Inferior parietal cortex (tissue), 1 donor: ENCODE measurements at regions not wholly inside any gene's neighbourhood (a gene's known extent, or its start where the extent isn't known, plus 50 kb on each side); places are given as distances from the start of the nearest gene placed in this dataset.

ENCODE experiments used
- DNase-seq: peaks from one replicate; pipeline ENCODE4 v3.0.0-alpha.2; 2016; ENCODE audit errors: extremely low spot score

DNA sequence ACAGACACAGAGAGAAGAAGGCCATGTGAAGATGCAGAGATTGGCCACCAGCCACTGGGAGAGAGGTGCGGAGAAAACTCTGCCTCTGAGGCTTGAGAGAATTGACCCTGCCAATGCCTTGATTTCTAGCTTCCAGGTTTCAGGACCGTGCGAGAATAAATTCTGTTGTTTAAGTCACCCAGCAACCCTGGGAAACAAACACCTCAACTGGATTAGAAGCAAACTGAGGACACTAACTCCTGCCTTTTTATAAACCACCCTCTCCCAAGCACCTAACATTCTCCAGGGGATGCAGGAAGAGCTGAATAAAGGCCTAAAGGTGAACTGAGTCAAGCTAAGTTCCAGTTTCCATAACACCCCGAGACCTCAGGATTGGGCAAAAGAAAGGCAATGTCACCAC, 136.1 kb downstream of the ANKRD60 start:
- no peak for DNase-seq

DNA sequence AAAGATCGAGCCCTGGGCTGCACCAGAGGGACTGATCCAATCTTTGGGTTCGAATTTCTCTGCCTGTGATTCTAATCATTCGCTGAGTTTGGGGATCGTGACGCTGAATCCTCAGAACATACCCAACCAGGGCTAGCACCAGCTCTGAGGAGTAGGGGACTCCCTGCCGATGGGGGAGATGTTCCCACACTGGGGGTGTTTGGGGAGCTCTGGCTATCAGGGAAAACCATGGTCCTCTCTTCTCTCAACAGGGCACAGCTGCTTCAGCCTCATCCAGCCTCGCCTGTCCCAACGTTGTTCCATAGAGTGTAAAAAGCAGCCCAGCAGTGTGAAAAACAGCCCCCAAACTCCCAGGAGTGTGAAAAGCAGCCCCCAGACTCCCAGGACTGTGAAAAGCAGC, 136.6 kb downstream of the ANKRD60 start:
- no peak for DNase-seq

DNA sequence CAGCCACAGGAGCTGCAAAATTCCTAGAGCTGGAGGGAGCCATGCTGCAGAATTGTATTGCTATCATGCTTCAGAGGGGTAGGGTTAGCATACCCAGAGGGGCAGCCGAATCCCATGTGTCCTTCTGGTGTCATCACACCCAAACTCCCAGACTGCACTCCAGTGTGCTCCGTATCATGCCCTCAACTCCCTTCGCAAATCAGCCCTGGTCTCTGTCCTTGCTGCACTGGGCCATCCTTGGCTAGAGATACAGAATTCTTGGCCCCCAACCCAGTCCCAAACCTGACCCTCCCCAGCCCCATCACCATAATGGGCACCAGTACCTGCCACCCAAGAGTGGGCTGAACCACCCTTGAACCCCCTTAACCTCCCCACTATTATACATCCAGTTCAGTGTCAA, 138.3 kb downstream of the ANKRD60 start:
- DNase-seq, result no peak

DNA sequence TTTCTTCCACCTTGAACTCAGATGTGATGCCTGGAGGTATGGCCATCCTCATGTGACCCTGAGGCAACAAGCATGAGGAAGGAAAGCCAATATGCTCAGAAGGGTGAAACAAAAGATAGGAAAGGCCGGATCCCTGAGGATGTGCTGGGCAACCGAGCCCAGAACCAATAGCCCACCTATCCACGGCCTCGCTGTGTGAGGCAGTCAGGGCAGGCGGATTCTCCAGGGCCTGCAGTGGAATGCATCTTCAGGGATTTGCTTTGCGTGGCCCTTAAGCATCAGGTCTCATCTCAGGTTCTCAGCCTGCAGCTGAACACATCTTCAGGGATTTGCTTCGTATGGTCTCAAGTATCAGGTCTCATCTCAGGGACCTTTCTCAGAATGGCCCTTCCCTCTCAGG, 139.8 kb downstream of the ANKRD60 start:
- DNase-seq, result no peak

DNA sequence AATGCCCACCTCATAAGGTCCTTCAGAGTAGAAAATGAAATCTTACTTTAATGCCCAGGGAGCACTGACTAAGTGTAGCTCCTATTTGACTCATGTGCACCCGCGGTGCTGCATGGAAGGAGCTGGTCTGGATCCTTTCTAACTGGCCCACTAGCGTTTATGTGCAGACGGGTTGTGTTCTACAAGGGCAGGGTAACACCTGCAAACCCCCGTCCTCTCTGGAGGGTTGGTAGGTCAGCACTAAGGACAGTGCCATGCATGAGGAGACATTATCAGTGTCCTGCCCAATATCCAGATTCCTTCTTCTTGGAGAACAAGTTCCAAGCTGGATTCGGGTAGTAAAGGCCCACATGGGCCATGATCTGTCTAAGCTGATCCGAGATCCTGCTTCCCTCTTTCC, 140.3 kb downstream of the ANKRD60 start:
- no peak for DNase-seq

DNA sequence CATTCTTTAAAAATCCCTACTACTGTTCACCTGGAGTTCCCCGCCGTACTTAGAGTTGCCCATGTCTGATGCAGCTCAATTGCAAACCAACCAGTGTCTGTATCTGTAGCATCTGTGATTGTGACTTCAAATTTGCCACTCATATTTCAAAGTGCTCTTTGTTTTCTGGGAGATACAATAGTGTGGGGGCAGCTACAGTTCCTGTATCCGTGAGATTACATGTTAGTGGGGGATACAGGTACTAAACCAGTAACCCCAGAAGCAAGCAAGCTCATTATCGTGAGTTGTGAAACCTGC, 140.9 kb downstream of the ANKRD60 start:
- no peak for DNase-seq

DNA sequence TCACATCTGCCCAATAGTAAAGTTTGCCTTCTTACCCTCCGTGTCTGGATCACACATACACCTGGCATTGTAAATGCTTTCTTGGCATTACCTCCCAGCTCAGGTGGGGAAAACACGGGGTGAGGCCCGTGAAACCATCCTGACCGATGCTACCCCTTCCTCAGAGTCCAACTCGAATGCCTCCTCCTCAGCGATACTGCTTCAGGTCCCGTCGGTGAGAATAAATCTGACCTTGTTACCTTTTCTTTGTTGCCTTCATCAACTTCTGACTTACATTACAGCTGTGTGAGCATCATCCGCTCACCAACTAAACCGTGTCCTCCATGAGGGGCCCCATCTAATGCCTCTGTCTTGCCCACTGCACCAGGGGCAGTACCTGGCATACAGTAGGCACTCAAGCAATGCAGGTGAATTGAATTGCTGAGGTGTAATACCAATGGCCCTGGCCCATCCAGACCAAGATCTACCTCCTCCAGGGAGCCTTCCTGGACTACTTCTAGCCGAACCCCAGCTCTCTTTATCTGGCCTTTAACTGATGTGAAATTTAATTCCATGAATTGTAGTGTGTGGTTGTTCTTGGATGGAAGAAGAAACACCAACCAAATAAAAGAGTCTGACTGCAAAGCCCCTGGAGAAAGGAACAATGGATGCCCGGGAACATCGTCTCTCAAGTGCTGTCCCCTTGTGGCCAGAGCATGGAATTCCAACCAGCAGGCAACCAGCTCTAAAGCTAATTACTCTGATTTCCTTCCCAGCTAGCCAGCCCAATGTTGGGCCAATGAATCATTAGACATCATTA, 141.5 kb downstream of the ANKRD60 start:
- DNase-seq, result peak; percentile 66

DNA sequence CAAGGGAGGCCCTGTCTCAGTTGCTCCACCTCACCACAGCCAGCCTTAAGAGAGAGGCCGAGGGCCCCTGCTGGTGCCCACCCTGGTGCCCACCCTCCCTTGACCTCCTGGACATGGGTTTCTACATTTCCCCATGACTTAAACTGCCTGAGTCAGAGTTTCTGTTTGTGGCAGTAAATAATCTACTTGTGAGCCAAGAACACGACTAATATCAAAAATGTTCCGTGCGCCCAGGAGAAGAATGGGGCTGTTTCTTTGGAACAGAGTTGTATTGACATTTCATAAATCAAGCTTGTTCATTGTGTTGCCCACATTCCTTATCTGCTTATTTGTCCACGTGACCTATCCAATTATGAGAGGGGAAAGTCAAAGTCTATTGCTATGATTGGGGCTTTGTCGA, 143.5 kb downstream of the ANKRD60 start:
- DNase-seq, result no peak

DNA sequence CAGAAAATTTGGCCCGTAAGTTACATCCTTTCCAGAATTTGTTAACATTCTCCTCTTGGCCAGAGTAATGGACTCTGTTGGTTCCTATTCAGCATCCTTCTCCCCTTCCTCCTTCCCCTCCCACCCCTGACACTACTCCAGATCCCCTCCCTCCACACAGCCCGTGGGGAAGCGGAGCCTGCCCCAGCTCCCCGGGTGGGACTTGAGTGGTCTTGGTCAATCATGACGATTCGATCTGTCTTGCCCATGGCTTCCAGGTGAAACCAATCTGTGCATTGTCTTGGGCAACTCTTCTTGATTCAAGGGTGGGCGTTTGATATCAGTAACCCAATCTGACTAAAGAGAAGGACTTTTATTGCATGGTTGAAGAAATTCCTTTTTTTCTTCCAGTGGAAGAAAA, 143.9 kb downstream of the ANKRD60 start:
- no peak for DNase-seq

DNA sequence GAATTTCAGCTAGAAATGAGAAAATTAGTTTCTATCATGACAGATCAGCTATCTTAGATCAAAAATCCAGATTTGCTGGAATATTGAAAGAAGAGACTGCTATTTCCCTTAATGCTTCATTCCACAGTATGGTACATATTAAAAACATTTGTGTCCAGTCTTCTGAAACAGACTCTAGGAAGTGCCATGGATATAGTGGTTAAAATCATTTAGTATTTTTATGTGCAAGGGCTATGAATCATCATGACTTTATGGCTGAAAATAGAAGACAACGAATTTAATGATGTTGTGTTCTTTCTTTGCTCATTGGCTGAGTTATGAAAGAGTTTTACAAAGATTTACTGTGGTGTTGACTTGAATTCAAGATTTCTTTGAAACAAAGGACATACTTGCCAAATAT, 146.6 kb downstream of the ANKRD60 start:
- peak; percentile 4 for DNase-seq

DNA sequence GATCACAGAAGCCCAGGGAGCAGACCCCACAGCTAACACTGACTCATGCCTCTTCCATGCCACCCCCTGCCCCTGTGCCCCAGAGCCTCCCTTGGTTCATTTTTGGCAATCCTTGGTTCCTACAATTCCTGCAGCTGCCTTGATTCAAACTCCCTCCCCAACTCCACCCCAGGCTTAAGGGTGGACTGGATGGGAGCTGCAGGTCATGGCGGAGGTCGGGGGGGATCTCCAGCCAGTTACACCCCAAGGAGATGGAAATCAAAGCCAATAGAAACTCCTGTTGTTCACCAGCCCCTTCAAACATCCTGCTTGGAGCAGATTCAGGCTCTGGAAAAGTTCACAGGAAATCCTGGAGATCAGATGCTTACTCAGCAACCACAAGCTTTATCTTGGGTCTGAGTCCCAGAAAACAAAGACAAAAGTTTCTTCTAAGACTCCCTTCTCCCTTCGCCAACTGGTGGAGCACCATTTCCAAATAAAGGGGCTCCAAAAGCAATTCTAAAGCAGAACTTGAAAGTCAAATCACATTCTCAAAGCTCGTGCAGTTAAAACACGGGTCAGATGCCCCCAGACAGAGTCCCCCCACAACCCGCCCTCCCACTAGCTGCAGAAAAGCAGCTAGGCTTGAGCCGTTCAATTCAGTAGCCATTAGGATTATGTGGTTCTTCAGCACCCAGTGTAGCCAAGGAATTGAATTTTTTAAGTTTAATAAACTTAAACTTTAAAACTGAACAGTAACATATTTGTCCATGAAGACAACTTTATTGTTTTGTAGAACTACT, 149.5 kb downstream of the ANKRD60 start:
- DNase-seq, result no peak

DNA sequence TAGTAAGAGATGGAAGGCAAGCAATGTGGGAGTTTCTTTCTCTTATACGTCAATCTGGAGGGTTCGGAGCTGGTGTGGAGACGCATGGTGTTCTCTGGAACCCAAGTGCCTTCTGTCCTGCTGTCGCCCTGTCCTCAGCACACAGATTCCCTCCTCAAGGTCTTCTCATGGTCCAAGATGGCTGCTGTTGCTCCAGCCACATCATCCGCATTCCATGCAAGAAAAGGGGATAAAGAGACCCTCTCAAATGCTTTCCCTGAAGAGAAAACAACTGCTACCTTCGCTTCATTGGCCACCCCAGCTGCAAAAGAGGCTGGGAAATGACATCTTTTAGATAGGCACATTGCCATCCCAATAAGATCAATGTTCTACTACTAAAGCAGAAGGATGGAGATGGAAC, 151.2 kb downstream of the ANKRD60 start:
- no peak for DNase-seq

DNA sequence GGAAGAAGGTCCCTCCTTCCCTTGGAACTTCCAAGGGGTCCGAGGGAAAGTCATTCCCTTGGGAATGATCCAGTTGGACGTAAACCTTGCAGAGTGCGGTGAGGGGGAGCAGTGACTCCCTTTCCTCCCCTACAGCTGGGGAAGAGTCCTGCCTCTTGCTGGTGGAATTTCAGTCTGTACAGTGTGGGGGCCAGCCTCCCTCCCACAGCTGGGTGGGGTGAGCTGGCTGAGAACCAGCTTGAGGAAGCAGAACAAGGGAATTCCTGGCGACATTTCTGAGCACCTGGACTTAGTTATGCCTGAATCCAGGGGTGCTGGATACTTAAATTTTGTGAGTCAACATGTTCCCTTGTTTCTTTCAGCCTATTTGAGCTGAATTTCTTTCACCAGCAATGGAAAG, 152.0 kb downstream of the ANKRD60 start:
- no peak for DNase-seq

DNA sequence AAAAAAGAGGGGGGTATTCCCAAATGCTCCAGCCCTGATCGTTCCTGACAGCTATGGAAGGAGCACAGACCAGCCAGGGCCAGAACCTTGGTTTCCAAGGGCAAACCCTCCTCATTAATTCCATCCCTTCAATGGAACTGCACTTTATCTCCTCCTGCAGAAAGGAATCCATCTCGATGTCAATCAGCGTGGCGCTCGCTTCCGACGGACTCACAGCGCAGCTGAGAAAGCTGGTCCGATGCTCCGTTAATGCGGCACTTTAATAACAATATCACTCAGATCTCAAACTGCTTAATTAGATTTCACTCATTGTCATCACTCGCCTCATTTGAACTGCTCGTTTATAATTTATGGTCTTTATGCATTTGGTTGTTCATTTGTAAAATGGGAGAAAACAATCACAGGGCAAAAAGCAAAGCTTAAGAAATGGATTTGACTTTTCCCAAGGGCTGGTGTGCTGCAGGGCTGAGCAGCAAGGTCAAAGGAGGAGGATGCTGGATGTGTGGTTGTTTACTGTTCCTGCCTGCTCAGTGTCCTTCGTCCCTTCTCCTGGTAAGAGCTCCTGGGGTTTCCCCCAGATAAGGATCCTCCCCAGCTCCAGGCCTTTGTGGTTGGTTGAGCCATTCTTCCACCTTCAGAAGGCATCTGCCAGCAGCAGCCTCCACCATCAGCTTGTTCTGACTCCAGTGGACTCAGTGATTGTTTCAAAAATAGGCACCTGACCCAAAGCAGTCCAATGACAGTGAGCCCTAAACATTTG, 152.7 kb downstream of the ANKRD60 start:
- DNase-seq, result no peak

DNA sequence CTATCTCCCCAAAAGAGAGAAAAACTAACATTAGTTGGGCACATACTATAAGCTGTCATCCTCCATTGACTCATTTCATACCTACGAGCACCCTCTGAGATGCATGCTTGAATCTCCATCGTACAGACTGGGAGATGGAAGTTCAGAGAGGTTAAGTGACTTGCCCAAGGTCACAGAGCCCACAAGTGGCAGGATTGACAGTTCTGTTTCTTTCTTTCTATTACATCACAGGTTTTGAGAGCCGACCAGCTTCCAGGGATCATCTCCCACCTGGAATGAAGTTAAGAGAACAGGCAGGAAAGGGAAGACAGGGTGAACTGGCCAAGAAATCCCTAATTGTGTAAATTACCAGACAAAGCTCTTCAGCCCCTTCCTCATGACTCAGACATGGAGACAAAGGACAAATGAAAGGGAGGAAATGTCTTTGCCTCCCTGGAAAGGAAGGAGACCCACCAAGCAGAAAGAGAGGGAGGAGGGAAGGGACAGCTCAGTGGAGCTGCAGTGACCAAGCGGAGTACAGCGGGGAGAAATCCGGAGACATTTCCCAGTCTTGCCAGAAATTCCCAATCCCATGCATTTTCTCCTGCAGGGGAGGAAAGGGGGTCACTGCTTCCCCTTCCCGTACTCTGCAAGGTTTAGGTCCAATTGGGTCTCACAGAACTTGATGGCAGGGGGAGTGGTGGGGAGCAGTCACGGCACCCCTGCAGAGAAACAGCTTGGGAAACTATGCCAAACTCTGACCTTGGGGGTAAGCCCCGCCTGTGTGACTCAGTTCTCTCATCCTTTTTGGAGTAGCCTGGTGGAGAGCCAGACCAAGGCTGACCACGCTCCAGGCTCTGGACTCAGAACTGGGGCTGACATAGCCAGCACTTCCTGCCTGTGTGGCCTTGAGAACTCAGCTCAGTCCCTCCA, 154.3 kb downstream of the ANKRD60 start:
- no peak for DNase-seq

DNA sequence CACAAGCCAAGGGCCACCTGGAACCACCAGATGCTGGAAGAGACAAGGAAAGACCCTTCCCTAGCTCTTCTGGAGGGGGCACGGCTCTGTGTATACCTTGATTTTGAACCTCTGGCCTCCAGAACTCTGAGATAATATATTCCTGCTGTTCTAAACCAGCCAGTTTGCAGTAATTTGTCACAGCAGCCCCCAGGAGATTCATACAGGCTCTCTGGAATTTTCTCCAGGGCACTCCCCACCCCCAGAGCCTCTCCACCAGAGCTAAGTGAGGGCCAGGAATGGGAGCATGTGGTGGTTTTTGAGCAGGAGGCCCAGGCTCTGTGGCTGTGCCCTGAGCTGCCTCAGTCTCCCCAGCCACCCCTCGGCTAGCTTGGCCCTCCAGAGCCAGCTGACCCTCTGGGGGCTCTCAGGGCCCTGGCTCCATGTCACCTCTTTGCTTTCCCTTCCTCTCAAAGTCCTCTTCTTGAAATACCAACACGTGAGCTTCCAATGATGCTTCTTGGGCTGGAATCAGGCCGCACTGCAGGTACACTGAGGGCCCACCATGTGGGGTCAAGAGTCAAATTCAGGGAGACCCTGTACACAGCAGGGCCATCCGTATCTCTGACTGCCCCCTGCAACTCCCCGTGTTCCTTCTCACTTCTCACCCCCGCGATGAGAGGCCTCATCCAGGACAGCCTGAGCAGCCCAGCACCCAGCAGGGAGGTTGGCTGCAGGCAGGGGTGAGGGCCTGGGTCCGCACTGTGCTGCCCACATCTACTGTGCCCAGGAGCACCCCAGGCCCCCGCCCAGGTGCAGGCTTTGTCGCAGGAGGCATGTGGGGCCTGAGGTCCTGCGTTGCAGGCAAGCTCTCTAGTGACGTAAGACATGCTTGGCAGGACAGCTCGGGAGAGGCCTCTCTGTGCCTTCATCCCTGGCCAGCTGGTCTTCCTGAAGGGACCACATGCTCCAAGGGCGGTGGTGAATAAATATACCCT, 155.5 kb downstream of the ANKRD60 start:
- DNase-seq, result no peak

DNA sequence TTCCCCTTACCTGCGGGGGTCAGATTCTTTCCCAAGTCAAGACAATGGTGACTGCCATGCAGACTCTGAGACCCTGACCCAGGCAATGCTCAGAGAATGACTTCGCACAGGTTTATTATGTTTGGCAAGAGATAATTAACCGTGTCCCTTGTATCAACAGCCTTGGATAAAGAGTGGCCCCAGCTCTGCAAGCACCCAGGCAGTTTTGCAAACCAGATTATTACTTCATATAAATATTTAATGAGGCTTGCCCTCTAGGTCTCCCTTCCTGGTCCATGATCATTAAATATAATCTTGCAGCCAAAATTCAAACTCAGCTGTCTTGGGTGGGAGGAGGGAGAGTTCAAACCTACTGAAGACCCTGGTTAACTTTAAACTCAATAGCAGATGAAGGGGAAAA, 156.5 kb downstream of the ANKRD60 start:
- no peak for DNase-seq

DNA sequence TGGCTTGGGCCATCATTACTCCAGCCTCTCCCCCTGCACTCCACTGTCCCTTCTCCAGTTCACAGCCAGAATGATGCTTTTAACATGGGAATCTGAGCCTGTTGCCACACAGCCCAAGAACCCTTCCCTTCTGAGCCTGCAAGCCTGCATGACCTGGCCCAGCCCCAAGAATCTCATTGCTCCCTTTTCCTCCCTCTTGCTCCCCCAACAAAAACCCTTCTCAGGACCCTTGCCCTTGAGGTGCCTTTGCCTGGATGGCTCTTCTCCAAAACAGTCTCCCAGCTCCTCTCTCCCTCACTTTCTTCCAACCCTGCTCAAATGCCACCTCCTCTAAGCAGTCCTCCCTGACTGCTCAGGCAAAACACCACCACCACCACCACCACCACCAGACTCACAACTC, 157.2 kb downstream of the ANKRD60 start:
- DNase-seq, result no peak

DNA sequence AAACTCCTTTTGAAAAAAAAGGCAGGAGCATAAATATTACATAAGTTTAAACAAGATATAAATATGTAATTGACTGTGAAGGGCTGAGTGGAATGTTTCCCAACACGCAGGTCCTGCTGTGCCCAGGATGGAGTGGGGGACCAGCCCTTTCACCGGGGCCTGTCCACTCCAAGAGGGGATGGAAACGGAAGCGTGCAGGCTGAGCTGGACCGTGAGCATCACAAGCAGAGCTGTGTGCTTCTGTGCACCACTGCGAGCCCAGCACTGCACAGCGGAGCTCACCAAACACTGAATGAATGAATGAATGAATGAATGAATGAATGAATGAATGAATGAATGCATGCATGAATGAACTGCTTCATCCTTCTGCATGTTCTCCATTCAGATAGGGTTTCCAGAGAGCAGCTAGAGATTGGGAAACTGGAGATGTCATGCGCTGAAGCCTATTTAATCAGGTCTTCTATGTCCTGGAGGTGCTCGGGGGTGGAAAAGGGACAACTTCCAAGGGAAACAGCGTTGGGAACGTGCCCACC, 157.7 kb downstream of the ANKRD60 start:
- no peak for DNase-seq
